ENCODE measurements at regions not wholly inside any gene's neighbourhood (a gene's known extent, or its start where the extent isn't known, plus 50 kb on each side); places are given as distances from the start of the nearest gene placed in this dataset.
"Not testable (repeated sequence)": the region's sequence is repeated elsewhere in the genome, so short reads cannot be mapped to it uniquely, and the experiment has no call there.

GRCh38 chrX:20711366-20711765 lies 444.7 kb upstream of the RPS6KA3 start:
- DNase-seq, result no peak

DNA sequence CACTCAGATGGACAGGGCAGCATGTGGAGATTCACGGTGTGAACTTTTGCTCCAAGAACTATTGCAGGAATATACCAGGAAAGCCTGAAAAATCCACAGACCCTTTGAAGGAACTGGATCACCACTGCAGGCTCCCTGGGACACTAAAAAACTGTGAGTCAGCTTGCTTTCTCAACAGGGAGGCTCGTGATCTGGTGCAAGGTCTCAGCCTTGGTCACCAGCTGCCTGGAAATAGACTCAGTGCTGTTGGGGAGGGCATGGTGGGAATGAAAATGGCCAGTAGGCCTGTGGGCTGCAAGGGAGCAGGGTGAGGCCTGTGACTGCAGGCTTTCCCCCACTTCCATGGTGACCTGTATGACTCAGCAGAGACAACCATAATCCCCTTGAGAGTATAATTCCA lies 426.4 kb upstream of the RPS6KA3 start:
- DNase-seq, result no peak

- no peak for DNase-seq
Measured at GRCh38 chrX:20686256-20686655, 419.5 kb upstream of the RPS6KA3 start.

- no peak for DNase-seq
Measured at GRCh38 chrX:20685652-20686051, 418.9 kb upstream of the RPS6KA3 start.

DNA sequence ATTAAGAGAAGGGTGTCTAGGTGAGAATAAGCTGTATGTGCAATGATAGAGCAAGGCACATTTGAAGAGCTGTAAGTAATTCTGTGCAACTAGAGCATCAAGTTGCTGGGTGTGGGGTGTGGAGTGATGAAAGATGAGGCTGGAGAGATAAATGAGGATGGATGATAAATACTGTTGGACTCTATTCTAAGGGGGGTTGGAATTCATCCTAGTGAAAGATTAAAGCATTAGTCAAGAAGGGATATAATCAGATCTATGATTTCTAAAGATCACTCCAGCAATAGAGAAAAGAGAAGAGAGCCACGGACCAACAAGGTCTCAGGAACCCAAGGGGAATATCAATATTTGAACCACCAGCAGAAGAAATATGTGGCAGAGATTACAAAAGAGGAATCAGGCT lies 415.0 kb upstream of the RPS6KA3 start:
- no peak for DNase-seq

- no peak for DNase-seq
Measured at GRCh38 chrX:20680998-20681397, 414.3 kb upstream of the RPS6KA3 start.

- DNase-seq, result no peak
Measured at GRCh38 chrX:20672476-20672875, 405.8 kb upstream of the RPS6KA3 start.

DNA sequence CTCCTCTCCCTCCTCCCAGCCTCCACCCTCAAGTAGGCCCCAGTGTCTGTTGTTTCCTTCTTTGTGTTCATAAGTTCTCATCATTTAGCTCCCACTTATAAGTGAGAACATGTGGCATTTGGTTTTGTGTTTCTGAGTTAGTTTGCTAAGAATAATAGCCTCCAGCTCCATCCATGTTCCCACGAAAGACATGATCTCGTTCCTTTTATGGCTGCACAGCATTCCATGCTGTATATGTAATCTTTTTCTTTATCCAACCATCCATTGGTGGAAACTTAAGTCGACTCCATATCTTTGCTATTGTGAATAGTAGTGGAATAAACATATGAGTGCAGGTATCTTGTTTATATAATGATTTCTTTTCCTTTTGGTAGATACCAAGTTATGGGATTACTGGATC lies 405.0 kb upstream of the RPS6KA3 start:
- not testable (repeated sequence) for DNase-seq

DNA sequence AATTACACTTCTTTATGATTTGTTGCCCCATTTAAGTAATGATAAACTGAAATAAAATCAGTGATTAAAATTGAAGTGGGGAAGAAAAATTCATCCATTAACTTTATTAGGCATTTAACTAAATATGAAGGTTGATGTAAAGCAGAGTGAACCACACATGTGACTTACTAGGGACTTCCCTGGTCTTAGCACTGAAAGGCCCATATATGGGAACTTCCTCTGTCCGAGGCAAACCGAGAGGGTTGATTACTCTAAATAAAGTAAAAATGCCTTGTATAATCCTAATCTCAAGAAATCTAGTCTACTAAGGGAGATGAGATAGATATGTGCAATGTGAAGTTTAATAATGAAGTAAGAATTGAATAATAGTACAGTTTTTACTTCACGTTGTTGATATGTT lies 403.9 kb upstream of the RPS6KA3 start:
- no peak for DNase-seq

- no peak for DNase-seq
Measured at GRCh38 chrX:20668550-20668949, 401.8 kb upstream of the RPS6KA3 start.

DNA sequence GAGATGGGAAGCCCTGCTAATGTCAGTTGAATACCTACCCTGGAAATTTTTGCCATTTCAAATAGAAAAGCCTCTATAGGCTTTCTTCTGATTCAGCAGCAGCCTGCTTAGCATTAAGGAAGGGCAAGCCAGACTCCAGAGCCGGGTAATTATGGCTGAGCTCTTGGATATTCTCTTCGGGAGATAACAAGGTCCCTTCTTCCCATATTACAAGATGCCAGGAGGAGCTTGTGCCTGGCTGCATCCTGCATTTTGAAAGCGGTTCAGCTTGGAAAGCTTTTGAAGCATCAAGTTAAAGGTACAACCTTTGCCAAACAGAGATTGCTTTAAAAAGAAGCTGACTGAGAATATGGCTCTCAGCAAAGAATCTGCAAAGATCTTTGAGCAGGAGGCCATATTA lies 399.6 kb upstream of the RPS6KA3 start:
- no peak for DNase-seq

- no peak for DNase-seq
Measured at GRCh38 chrX:20665481-20665880, 398.8 kb upstream of the RPS6KA3 start.

- DNase-seq, result no peak
Measured at GRCh38 chrX:20664774-20665173, 398.1 kb upstream of the RPS6KA3 start.

DNA sequence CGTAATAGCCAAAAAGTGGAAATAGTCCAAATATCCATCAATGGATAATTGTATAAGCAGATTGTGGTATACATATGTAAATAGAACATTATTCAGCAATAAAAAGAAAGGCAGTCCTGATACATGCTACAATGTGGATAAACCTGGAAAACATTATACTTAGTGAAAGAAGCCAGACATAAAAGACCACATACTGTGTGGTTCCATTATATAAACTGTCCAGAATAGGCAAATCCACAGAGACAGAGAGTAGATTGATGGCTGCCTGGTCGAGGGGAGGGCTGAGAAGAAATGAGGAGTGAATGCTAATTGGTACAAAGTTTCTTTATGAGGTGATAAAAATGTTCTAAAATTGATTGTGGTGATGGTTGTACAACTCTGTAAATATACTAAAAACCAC lies 397.4 kb upstream of the RPS6KA3 start:
- DNase-seq, result no peak

DNA sequence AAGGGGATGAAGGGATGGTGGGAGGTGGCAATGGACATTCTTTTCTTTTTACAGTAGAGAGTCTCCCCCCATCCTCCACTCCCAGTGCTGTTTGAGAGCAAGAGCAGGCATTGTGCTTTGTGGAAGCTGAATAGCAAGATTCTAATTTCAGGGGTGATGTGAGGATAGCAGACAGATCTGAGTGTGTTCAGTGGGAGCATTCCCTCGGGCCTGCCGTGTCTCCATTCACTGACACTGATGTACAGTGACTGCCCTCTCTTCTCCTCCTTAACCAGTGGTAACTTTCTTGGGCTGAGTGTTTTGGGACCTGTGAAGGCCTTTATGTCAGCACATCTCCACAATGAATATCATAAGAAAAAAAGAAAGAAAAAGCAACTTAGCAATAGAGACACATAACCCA lies 396.6 kb upstream of the RPS6KA3 start:
- no peak for DNase-seq

DNA sequence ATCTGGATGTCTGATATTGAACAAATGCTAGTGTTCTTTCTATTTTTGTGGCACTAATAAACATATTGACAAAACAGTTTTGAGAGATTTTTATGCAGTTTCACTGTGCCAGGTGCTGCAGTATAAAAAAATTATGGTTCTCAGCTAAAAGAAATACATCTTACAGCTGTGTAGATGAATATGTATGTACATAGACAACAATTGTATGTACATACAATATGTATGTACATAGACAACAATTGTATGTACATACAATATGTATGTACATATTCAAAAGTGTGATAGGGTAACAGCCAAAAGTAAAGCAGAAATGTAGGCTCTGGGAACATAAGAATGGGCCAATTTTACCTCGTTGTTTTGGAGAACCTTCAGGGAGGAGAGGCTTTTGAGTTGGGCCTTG lies 390.0 kb upstream of the RPS6KA3 start:
- DNase-seq, result no peak

- DNase-seq, result no peak
Measured at GRCh38 chrX:20654596-20655106, 387.9 kb upstream of the RPS6KA3 start.

- DNase-seq, result no peak
Measured at GRCh38 chrX:20653070-20653469, 386.4 kb upstream of the RPS6KA3 start.

GRCh38 chrX:20641954-20642353 lies 375.2 kb upstream of the RPS6KA3 start:
- no peak for DNase-seq

GRCh38 chrX:20639115-20639514 lies 372.4 kb upstream of the RPS6KA3 start:
- DNase-seq, result no peak

GRCh38 chrX:20637351-20637750 lies 370.6 kb upstream of the RPS6KA3 start:
- DNase-seq, result no peak

GRCh38 chrX:20633451-20633850 lies 366.7 kb upstream of the RPS6KA3 start:
- DNase-seq, result no peak

DNA sequence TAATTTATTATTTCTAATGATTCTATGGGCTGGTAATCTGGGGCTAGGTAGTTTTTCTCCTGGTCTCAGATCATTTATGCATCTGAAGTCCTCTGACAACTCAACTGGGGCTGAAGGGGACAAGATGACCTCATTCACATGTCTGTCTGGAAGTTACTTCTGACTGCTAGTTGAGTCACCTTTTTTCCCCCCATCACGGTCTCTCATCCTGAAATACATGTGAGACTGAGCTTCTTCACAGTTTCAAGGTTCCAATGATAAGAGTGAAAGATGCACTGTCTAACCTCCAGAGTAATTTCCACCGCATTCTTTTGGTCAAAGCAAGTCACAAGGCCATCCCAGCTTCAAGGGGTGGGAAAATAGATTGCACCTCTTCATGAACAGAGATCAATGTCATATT lies 356.7 kb upstream of the RPS6KA3 start:
- DNase-seq, result no peak

GRCh38 chrX:20620306-20620705 lies 353.6 kb upstream of the RPS6KA3 start:
- DNase-seq, result no peak

GRCh38 chrX:20609916-20610415 lies 343.3 kb upstream of the RPS6KA3 start:
- DNase-seq, result no peak

DNA sequence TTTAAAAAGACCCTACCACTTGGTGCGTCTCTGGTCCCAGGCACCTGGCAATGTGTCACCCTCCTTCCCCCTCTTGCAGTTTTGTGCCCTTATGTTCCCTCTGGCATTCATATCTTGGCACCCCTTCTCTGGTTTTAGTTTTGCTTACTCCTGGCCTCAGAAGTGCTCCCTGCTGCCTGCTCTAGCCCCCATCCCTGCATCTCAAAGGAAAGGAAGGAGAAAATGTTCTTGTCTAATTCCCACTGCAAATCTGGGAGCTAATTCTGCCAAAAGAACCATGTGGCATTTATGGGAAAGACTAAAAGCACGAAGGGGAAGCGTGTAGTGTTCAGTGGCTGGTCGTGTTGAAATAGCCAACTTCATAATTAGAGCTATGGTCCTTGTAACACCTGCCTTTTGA lies 340.1 kb upstream of the RPS6KA3 start:
- DNase-seq, result no peak

All from CD4-positive, alpha-beta T cell treated with Interleukin-15 for 1 hour (primary cell).